GM21723 (cell line): ENCODE measurements at regions not wholly inside any gene's neighbourhood (a gene's known extent, or its start where the extent isn't known, plus 50 kb on each side); places are given as distances from the start of the nearest gene placed in this dataset.
"Not testable (repeated sequence)": the region's sequence is repeated elsewhere in the genome, so short reads cannot be mapped to it uniquely, and the experiment has no call there.

ENCODE experiments used
- ATAC-seq: cut with Tn5 transposase; IDR thresholded peaks from one replicate; pipeline ENCODE4 v1.9.1; 2021; ENCODE audit warnings: mild to moderate bottlenecking, moderate library complexity; ENCODE audit not compliant: unreplicated experiment

DNA sequence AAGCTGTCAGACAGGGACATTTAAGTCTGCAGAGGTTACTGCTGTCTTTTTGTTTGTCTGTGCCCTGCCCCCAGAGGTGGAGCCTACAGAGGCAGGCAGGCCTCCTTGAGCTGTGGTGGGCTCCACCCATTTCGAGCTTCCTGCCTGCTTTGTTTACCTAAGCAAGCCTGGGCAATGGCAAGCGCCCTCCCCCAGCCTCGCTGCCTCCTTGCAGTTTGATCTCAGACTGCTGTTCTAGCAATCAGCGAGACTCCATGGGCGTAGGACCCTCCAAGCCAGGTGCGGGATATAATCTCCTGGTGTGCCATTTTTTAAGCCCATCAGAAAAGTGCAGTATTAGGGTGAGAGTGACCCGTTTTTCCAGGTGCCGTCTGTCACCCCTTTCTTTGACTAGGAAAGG, 53.6 kb upstream of the EDA2R start:
- ATAC-seq: not testable (repeated sequence)
